HEK293 (cell line): ENCODE measurements at regions not wholly inside any gene's neighbourhood (a gene's known extent, or its start where the extent isn't known, plus 50 kb on each side); places are given as distances from the start of the nearest gene placed in this dataset.
"Not testable (repeated sequence)": the region's sequence is repeated elsewhere in the genome, so short reads cannot be mapped to it uniquely, and the experiment has no call there.

ENCODE experiments used
- CTCF ChIA-PET: fragments of 350-600 bp; formaldehyde crosslinking; extraction: SDS; loops from one replicate; lab custom pipeline; 2021; ENCODE audit warnings: antibody characterized with exemption; lab: Yijun Ruan, JAX
- POLR2A ChIA-PET: fragments of 300-600 bp; formaldehyde crosslinking; extraction: SDS; loops from one replicate; lab custom pipeline; 2020; ENCODE audit warnings: antibody characterized with exemption, inconsistent platforms; lab: Yijun Ruan, JAX
- H3K27ac ChIP-seq: fragments of 200-500 bp; sonication (Bioruptor generic); 2 replicates; pipeline ENCODE4 v1.5.1; 2014; ENCODE audit warnings: low read depth, low read length, control low read depth, inconsistent platforms; ENCODE audit errors: extremely low read depth
- H3K36me3 ChIP-seq, 2 experiments: fragments of 200-500 bp in 1 of 2; sonication (Bioruptor generic) in 1 of 2; 1 replicate in 1 of 2; 2 replicates in 1 of 2; pipeline ENCODE4 v1.5.1; 2014 to 2017; ENCODE audit warnings: inconsistent platforms in 2 of 2, low read length in 2 of 2; ENCODE audit not compliant: control insufficient read depth in 2 of 2, insufficient read depth in 1 of 2
- H3K4me1 ChIP-seq: fragments of 200-500 bp; sonication (Bioruptor generic); 2 replicates; pipeline ENCODE4 v1.5.1; 2014; ENCODE audit warnings: mild to moderate bottlenecking, low read length, inconsistent platforms; ENCODE audit not compliant: control insufficient read depth, insufficient read depth
- H3K4me3 ChIP-seq: 2 replicates; pipeline ENCODE4 v1.5.1; 2011; ENCODE audit warnings: low read depth, mild to moderate bottlenecking, control low read depth, low read length, moderate library complexity
- H3K9me3 ChIP-seq: fragments of 200-500 bp; sonication (Bioruptor generic); 2 replicates; pipeline ENCODE4 v1.5.1; 2014; ENCODE audit warnings: low read depth, low read length, inconsistent platforms; ENCODE audit not compliant: control insufficient read depth, insufficient read depth
- BCL11A ChIP-seq: fragments of 450-650 bp; formaldehyde crosslinking; IDR thresholded peaks from 2 replicates; pipeline ENCODE4 v1.5.1; 2016; ENCODE audit warnings: low read depth, missing biosample characterization, missing genetic modification characterization
- BCL11B ChIP-seq: fragments of 450-650 bp; formaldehyde crosslinking; IDR thresholded peaks from 2 replicates; pipeline ENCODE4 v1.5.1; 2016; ENCODE audit warnings: low read depth, missing biosample characterization, missing genetic modification characterization
- GLIS1 ChIP-seq: fragments of 450-650 bp; formaldehyde crosslinking; IDR thresholded peaks from 2 replicates; pipeline ENCODE4 v1.5.1; 2016; ENCODE audit warnings: missing biosample characterization, missing genetic modification characterization
- IKZF3 ChIP-seq: fragments of 450-650 bp; IDR thresholded peaks from 2 replicates; pipeline ENCODE4 v1.5.0; 2018; ENCODE audit warnings: missing biosample characterization, mild to moderate bottlenecking, missing genetic modification characterization, moderate library complexity
- KLF7 ChIP-seq: fragments of 450-650 bp; formaldehyde crosslinking; IDR thresholded peaks from 2 replicates; pipeline ENCODE4 v1.5.1; 2016; ENCODE audit warnings: missing biosample characterization, missing genetic modification characterization, borderline replicate concordance
- SCRT1 ChIP-seq: fragments of 450-650 bp; formaldehyde crosslinking; IDR thresholded peaks from 2 replicates; pipeline ENCODE4 v1.5.1; 2016; ENCODE audit warnings: missing biosample characterization, missing genetic modification characterization, borderline replicate concordance
- SETDB1 ChIP-seq: IDR thresholded peaks from one replicate; pipeline ENCODE4 v1.6.1; 2017; ENCODE audit warnings: mild to moderate bottlenecking, low read length, moderate library complexity, mixed read lengths; ENCODE audit not compliant: insufficient read length
- ZFP37 ChIP-seq: fragments of 450-650 bp; formaldehyde crosslinking; IDR thresholded peaks from 2 replicates; pipeline ENCODE4 v1.5.1; 2016; ENCODE audit warnings: missing biosample characterization, missing genetic modification characterization
- ZFP69B ChIP-seq: fragments of 450-650 bp; formaldehyde crosslinking; IDR thresholded peaks from 2 replicates; pipeline ENCODE4 v1.5.1; 2016; ENCODE audit warnings: missing biosample characterization, missing genetic modification characterization
- ZIC2 ChIP-seq: fragments of 450-650 bp; formaldehyde crosslinking; IDR thresholded peaks from 2 replicates; pipeline ENCODE4 v1.5.1; 2016; ENCODE audit warnings: missing biosample characterization, missing genetic modification characterization
- ZNF140 ChIP-seq: fragments of 450-650 bp; formaldehyde crosslinking; IDR thresholded peaks from 2 replicates; pipeline ENCODE4 v1.5.1; 2016; ENCODE audit warnings: missing biosample characterization, missing genetic modification characterization
- ZNF16 ChIP-seq: fragments of 450-650 bp; formaldehyde crosslinking; IDR thresholded peaks from 2 replicates; pipeline ENCODE4 v1.5.1; 2016; ENCODE audit warnings: low read depth, missing biosample characterization, missing genetic modification characterization
- ZNF214 ChIP-seq: fragments of 450-650 bp; formaldehyde crosslinking; IDR thresholded peaks from 2 replicates; pipeline ENCODE4 v1.5.1; 2017; ENCODE audit warnings: missing biosample characterization, mild to moderate bottlenecking, missing genetic modification characterization, borderline replicate concordance
- ZNF558 ChIP-seq: fragments of 450-650 bp; formaldehyde crosslinking; IDR thresholded peaks from 2 replicates; pipeline ENCODE4 v1.5.1; 2016; ENCODE audit warnings: missing biosample characterization, missing genetic modification characterization
- ZNF561 ChIP-seq: fragments of 450-650 bp; IDR thresholded peaks from 2 replicates; pipeline ENCODE4 v1.5.1; 2018; ENCODE audit warnings: missing biosample characterization, missing genetic modification characterization, borderline replicate concordance
- ZNF596 ChIP-seq: fragments of 450-650 bp; IDR thresholded peaks from 2 replicates; pipeline ENCODE4 v1.5.0; 2018; ENCODE audit warnings: missing biosample characterization, mild to moderate bottlenecking, missing genetic modification characterization, moderate library complexity
- ZNF600 ChIP-seq: fragments of 450-650 bp; formaldehyde crosslinking; IDR thresholded peaks from 2 replicates; pipeline ENCODE4 v1.5.1; 2016; ENCODE audit warnings: missing biosample characterization, missing genetic modification characterization
- ZNF660 ChIP-seq: fragments of 450-650 bp; IDR thresholded peaks from 2 replicates; pipeline ENCODE4 v1.5.1; 2018; ENCODE audit warnings: missing biosample characterization, mild to moderate bottlenecking, missing genetic modification characterization
- ZNF76 ChIP-seq: fragments of 450-650 bp; formaldehyde crosslinking; IDR thresholded peaks from 2 replicates; pipeline ENCODE4; 2016; ENCODE audit warnings: low read depth, missing biosample characterization, missing genetic modification characterization, borderline replicate concordance
- ZNF791 ChIP-seq: fragments of 450-650 bp; formaldehyde crosslinking; IDR thresholded peaks from 2 replicates; pipeline ENCODE4 v1.5.1; 2016; ENCODE audit warnings: missing biosample characterization, missing genetic modification characterization
- TF ChIP-seq, protein P1 (sequence below): fragments of 450-650 bp; formaldehyde crosslinking; IDR thresholded peaks from 2 replicates; pipeline ENCODE4 v1.5.1; 2016; ENCODE audit warnings: missing biosample characterization, missing genetic modification characterization
- TF ChIP-seq, protein P2 (sequence below): fragments of 450-650 bp; formaldehyde crosslinking; IDR thresholded peaks from 2 replicates; pipeline ENCODE4 v1.5.1; 2017; ENCODE audit warnings: missing biosample characterization, missing genetic modification characterization
- TF ChIP-seq, protein P3 (sequence below): fragments of 450-650 bp; formaldehyde crosslinking; IDR thresholded peaks from 2 replicates; pipeline ENCODE4 v1.5.1; 2016; ENCODE audit warnings: missing biosample characterization, missing genetic modification characterization
- TF ChIP-seq, protein P4 (sequence below): fragments of 450-650 bp; formaldehyde crosslinking; IDR thresholded peaks from 2 replicates; pipeline ENCODE4 v1.5.1; 2016; ENCODE audit warnings: missing biosample characterization, missing genetic modification characterization

DNA sequence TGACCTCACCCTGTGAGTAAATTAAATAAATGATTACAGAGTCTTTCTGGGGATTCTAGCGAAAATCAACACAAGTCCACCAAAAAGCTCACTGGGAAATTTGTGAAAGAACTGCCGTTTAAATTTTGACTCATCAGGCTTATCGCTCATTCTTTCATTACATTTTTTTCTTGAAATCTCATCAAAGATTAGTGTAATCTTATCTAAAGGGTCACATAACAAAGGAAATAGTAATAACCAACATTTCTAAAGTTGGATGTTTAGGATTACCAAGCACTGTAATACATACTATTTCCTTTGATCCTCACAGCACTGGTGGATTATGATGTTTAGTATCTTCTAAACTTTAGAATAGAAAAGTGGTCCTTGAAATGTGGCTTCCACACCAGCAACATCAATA is 111.1 kb upstream of the CBLB start:
- no peak overlapping the region for H3K4me3 ChIP-seq
- no peaks in the 10 kb centered on the region for H3K4me1 ChIP-seq
- ChIA-PET POLR2A (no interaction called here), CTCF (no interaction called here)
- H3K9me3 ChIP-seq: no peaks in the 10 kb centered on the region
- no peaks in the 10 kb centered on the region for H3K36me3 ChIP-seq
- no peak overlapping the region for H3K27ac ChIP-seq
- TF ChIP-seq ZFP37 (tag by site-specific recombination): no peak
- no peak for TF ChIP-seq BCL11A (tag by site-specific recombination)
- TF ChIP-seq ZNF600 (tag by site-specific recombination): no peak
- TF ChIP-seq SETDB1: no peak
- TF ChIP-seq ZIC2 (tag by site-specific recombination): no peak

DNA sequence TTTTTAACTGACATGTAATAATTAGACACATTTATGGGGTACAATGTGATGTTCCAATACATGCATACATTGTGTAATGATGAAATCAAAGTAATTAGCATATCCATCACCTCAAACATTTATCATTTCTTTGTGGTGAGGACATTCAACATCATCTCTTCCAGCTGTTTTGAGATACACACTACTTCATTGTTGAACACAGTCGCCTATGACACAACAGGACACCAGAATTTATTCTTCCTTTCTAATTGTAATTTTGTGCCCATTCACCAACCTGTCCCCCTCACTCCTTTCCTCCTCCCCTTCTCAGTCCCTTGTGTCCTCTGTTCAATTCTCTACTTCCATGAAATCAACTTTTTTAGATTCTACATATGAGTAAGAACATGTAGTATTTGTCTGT is 113.4 kb upstream of the CBLB start:
- CTCF ChIA-PET: no interaction called here
- Histone ChIP-seq H3K36me3 (no peaks in the 10 kb centered on the region), H3K9me3 (no peaks in the 10 kb centered on the region), H3K4me3 (no peak overlapping the region), H3K4me1 (no peaks in the 10 kb centered on the region), H3K27ac (no peak overlapping the region)
- no peak for TF ChIP-seq GLIS1 (tag by site-specific recombination)
- TF ChIP-seq, protein P1, sequence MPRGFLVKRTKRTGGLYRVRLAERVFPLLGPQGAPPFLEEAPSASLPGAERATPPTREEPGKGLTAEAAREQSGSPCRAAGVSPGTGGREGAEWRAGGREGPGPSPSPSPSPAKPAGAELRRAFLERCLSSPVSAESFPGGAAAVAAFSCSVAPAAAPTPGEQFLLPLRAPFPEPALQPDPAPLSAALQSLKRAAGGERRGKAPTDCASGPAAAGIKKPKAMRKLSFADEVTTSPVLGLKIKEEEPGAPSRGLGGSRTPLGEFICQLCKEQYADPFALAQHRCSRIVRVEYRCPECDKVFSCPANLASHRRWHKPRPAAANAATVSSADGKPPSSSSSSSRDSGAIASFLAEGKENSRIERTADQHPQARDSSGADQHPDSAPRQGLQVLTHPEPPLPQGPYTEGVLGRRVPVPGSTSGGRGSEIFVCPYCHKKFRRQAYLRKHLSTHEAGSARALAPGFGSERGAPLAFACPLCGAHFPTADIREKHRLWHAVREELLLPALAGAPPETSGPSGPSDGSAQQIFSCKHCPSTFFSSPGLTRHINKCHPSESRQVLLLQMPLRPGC (tag by site-specific recombination): no peak
- TF ChIP-seq ZNF140: no peak
- TF ChIP-seq ZNF76 (tag by site-specific recombination): no peak
- no peak for TF ChIP-seq SCRT1 (tag by site-specific recombination)
- TF ChIP-seq ZNF16: no peak
- no peak for TF ChIP-seq BCL11B (tag by site-specific recombination)
- no peak for TF ChIP-seq ZNF660
- TF ChIP-seq IKZF3 (tag by site-specific recombination): no peak
- POLR2A ChIA-PET: no interaction called here

DNA sequence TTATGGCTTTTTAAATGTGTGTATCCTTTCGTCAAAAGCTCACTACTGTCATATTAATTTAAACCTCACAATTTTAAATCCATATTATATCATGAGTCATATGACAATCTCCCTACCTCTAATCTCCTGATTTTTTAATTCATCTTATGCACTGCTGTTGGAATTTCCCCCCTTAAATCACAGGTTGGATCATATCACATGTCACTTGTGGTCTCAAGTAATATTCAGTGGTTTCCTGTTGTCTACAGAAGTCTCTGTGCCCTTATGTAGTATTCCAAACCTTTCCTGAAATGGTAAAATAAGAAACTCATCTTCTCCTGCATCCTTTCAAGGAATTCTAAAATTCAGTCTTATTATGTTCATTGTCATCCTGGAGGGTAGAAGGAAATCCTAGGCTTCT is 116.0 kb upstream of the CBLB start:
- TF ChIP-seq ZNF558 (tag by site-specific recombination) (no peak), ZFP69B (tag by site-specific recombination) (no peak), KLF7 (tag by site-specific recombination) (no peak), ZNF214 (tag by site-specific recombination) (no peak), ZNF791 (tag by site-specific recombination) (no peak), ZNF596 (no peak), ZNF561 (tag by site-specific recombination) (no peak)
- TF ChIP-seq, protein P2, sequence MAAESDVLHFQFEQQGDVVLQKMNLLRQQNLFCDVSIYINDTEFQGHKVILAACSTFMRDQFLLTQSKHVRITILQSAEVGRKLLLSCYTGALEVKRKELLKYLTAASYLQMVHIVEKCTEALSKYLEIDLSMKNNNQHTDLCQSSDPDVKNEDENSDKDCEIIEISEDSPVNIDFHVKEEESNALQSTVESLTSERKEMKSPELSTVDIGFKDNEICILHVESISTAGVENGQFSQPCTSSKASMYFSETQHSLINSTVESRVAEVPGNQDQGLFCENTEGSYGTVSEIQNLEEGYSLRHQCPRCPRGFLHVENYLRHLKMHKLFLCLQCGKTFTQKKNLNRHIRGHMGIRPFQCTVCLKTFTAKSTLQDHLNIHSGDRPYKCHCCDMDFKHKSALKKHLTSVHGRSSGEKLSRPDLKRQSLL (tag by site-specific recombination): no peak
- TF ChIP-seq, protein P3, sequence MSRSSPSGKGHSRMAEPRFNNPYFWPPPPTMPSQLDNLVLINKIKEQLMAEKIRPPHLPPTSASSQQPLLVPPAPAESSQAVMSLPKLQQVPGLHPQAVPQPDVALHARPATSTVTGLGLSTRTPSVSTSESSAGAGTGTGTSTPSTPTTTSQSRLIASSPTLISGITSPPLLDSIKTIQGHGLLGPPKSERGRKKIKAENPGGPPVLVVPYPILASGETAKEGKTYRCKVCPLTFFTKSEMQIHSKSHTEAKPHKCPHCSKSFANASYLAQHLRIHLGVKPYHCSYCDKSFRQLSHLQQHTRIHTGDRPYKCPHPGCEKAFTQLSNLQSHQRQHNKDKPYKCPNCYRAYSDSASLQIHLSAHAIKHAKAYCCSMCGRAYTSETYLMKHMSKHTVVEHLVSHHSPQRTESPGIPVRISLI: no peak
- TF ChIP-seq, protein P4, sequence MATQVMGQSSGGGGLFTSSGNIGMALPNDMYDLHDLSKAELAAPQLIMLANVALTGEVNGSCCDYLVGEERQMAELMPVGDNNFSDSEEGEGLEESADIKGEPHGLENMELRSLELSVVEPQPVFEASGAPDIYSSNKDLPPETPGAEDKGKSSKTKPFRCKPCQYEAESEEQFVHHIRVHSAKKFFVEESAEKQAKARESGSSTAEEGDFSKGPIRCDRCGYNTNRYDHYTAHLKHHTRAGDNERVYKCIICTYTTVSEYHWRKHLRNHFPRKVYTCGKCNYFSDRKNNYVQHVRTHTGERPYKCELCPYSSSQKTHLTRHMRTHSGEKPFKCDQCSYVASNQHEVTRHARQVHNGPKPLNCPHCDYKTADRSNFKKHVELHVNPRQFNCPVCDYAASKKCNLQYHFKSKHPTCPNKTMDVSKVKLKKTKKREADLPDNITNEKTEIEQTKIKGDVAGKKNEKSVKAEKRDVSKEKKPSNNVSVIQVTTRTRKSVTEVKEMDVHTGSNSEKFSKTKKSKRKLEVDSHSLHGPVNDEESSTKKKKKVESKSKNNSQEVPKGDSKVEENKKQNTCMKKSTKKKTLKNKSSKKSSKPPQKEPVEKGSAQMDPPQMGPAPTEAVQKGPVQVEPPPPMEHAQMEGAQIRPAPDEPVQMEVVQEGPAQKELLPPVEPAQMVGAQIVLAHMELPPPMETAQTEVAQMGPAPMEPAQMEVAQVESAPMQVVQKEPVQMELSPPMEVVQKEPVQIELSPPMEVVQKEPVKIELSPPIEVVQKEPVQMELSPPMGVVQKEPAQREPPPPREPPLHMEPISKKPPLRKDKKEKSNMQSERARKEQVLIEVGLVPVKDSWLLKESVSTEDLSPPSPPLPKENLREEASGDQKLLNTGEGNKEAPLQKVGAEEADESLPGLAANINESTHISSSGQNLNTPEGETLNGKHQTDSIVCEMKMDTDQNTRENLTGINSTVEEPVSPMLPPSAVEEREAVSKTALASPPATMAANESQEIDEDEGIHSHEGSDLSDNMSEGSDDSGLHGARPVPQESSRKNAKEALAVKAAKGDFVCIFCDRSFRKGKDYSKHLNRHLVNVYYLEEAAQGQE (tag by site-specific recombination): no peak
- Histone ChIP-seq H3K27ac (no peak overlapping the region), H3K4me1 (no peaks in the 10 kb centered on the region), H3K4me3 (no peak overlapping the region), H3K36me3 (no peaks in the 10 kb centered on the region), H3K9me3 (no peaks in the 10 kb centered on the region)
- ChIA-PET POLR2A (no interaction called here), CTCF (no interaction called here)

DNA sequence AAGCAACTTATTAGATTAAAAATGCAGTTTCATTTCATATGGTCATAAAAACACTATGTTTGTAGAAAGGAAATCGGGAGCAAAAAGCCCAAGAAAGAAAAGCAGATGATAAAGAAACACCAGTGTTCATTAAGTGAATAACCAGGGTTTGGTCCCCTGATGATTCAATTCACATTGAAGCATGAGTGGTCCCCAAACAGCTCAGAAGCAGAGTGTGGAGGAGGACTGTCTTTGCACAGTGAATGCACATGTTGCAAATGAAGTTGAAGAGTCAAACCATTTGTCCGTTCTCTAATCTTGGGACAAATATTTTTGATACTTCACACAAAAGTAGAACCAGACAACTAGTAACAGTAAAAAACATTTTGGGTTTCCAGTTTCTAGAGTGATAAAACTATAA is 117.5 kb upstream of the CBLB start:
- H3K4me1 ChIP-seq, H3K27ac ChIP-seq, H3K9me3 ChIP-seq, H3K36me3 ChIP-seq, CTCF ChIA-PET, H3K4me3 ChIP-seq, POLR2A ChIA-PET: not testable (repeated sequence)
